GM21360 (cell line): ENCODE measurements at regions not wholly inside any gene's neighbourhood (a gene's known extent, or its start where the extent isn't known, plus 50 kb on each side); places are given as distances from the start of the nearest gene placed in this dataset.
A peak's percentile ranks its signal among the peaks of the same experiment; 100 is the strongest.
"Not testable (repeated sequence)": the region's sequence is repeated elsewhere in the genome, so short reads cannot be mapped to it uniquely, and the experiment has no call there.

Experiments used
- ATAC-seq: cut with Tn5 transposase; IDR thresholded peaks from one replicate; pipeline ENCODE4 v1.9.1; 2021; ENCODE audit warnings: mild to moderate bottlenecking, moderate library complexity; ENCODE audit not compliant: unreplicated experiment

- ATAC-seq = no peak
These were observed 109.6 kb downstream of the KCNJ2 start for GRCh38 chr17:70278844-70279462.

GRCh38 chr17:70286391-70286790, 117.1 kb downstream of the KCNJ2 start:
- no peak for ATAC-seq

- ATAC-seq = no peak
These were observed 119.4 kb downstream of the KCNJ2 start for GRCh38 chr17:70288540-70289290.

- ATAC-seq = no peak
These were observed 121.4 kb downstream of the KCNJ2 start for GRCh38 chr17:70290770-70291169.

GRCh38 chr17:70292366-70292765, 123.0 kb downstream of the KCNJ2 start:
- no peak for ATAC-seq

- ATAC-seq = not testable (repeated sequence)
These were observed 124.4 kb downstream of the KCNJ2 start for GRCh38 chr17:70293564-70294310.

- no peak for ATAC-seq
These were observed 126.0 kb downstream of the KCNJ2 start for GRCh38 chr17:70295329-70295728.

- ATAC-seq = no peak
These were observed 126.4 kb downstream of the KCNJ2 start for GRCh38 chr17:70295731-70296130.

- ATAC-seq = no peak
These were observed 127.1 kb downstream of the KCNJ2 start for GRCh38 chr17:70296456-70296855.

GRCh38 chr17:70297397-70297796, 128.1 kb downstream of the KCNJ2 start:
- no peak for ATAC-seq

- ATAC-seq = peak; percentile 84
These were observed 129.7 kb downstream of the KCNJ2 start for GRCh38 chr17:70298929-70299531.

- ATAC-seq = no peak
These were observed 138.3 kb downstream of the KCNJ2 start for GRCh38 chr17:70307430-70308225.

- no peak for ATAC-seq
These were observed 139.3 kb downstream of the KCNJ2 start for GRCh38 chr17:70308618-70309017.

- ATAC-seq = no peak
These were observed 140.9 kb downstream of the KCNJ2 start for GRCh38 chr17:70310221-70310672.

GRCh38 chr17:70313086-70313852, 143.9 kb downstream of the KCNJ2 start:
- ATAC-seq = no peak

- no peak for ATAC-seq
These were observed 144.8 kb downstream of the KCNJ2 start for GRCh38 chr17:70314096-70314495.

- no peak for ATAC-seq
These were observed 145.2 kb downstream of the KCNJ2 start for GRCh38 chr17:70314506-70314905.

- no peak for ATAC-seq
These were observed 148.1 kb downstream of the KCNJ2 start for GRCh38 chr17:70317421-70317820.

GRCh38 chr17:70318051-70318450, 148.7 kb downstream of the KCNJ2 start:
- ATAC-seq = no peak

GRCh38 chr17:70319516-70319915, 150.2 kb downstream of the KCNJ2 start:
- ATAC-seq = no peak
